Testis (tissue), 2 donors: ENCODE measurements at regions not wholly inside any gene's neighbourhood (a gene's known extent, or its start where the extent isn't known, plus 50 kb on each side); places are given as distances from the start of the nearest gene placed in this dataset.

Experiments used
- POLR2A ChIP-seq: fragments of 450-650 bp; IDR thresholded peaks from one replicate; pipeline ENCODE4 v1.6.1; 2017; ENCODE audit warnings: antibody characterized with exemption, mild to moderate bottlenecking, moderate library complexity
- TF ChIP-seq, protein P1 (sequence below), 3 experiments: fragments of 450-650 bp in 2 of 3; fragments of 200-600 bp in 1 of 3; sonication (generic) in 1 of 3; IDR thresholded peaks; one replicate each; pipeline ENCODE4 v1.5.1; 2016 to 2019; ENCODE audit warnings: antibody characterized with exemption in 3 of 3, mild to moderate bottlenecking in 2 of 3, moderate library complexity in 1 of 3

DNA sequence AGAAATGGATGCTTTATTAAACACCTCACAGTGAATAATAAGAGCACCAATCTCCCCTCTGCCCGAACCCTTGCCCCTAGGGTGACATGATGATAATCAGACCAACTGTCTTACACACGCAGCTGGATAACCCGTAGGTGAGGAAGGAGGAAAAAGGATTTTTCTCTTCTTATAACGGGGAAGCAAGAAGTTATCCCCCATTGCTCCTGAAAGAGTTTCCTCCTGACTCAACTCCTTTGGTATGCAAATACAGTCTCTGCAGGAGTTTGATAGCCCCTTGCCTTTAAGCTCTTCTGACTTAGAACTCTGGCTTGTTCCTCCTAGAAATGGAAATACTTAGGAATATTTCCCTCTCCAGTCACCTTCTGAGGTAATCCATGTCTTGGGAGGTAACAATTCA lies 455.8 kb downstream of the TMEM135 start:
- TF ChIP-seq, protein P1, sequence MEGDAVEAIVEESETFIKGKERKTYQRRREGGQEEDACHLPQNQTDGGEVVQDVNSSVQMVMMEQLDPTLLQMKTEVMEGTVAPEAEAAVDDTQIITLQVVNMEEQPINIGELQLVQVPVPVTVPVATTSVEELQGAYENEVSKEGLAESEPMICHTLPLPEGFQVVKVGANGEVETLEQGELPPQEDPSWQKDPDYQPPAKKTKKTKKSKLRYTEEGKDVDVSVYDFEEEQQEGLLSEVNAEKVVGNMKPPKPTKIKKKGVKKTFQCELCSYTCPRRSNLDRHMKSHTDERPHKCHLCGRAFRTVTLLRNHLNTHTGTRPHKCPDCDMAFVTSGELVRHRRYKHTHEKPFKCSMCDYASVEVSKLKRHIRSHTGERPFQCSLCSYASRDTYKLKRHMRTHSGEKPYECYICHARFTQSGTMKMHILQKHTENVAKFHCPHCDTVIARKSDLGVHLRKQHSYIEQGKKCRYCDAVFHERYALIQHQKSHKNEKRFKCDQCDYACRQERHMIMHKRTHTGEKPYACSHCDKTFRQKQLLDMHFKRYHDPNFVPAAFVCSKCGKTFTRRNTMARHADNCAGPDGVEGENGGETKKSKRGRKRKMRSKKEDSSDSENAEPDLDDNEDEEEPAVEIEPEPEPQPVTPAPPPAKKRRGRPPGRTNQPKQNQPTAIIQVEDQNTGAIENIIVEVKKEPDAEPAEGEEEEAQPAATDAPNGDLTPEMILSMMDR (IDR thresholded peaks at IDR 0.05): no peak
- no peak for TF ChIP-seq POLR2A
